Chondrocyte (in vitro differentiated cells): ENCODE measurements at regions not wholly inside any gene's neighbourhood (a gene's known extent, or its start where the extent isn't known, plus 50 kb on each side); places are given as distances from the start of the nearest gene placed in this dataset.
A peak's percentile ranks its signal among the peaks of the same experiment; 100 is the strongest.
"Not testable (repeated sequence)": the region's sequence is repeated elsewhere in the genome, so short reads cannot be mapped to it uniquely, and the experiment has no call there.

Experiments
- DNase-seq: peaks from one replicate; pipeline ENCODE4 v3.0.0; 2021; ENCODE audit warnings: mixed read lengths, low spot score
- H3K27ac Mint-ChIP-seq: one replicate; pipeline ENCODE4 v1.8.0; 2021; ENCODE audit warnings: mild to moderate bottlenecking, moderate library complexity, mixed read lengths; ENCODE audit not compliant: unreplicated experiment
- H3K27me3 Mint-ChIP-seq: 2 replicates; pipeline ENCODE4 v1.8.0; 2021; ENCODE audit warnings: low read depth, mixed read lengths
- H3K36me3 Mint-ChIP-seq: 2 replicates; pipeline ENCODE4 v1.8.0; 2021; ENCODE audit warnings: low read depth, mixed read lengths
- H3K4me1 Mint-ChIP-seq: 2 replicates; pipeline ENCODE4 v1.8.0; 2021; ENCODE audit warnings: low read depth, mild to moderate bottlenecking, mixed read lengths
- H3K4me3 Mint-ChIP-seq: one replicate; pipeline ENCODE4 v1.8.0; 2021; ENCODE audit warnings: mild to moderate bottlenecking, moderate library complexity, mixed read lengths; ENCODE audit not compliant: unreplicated experiment
- H3K9me3 Mint-ChIP-seq: 2 replicates; pipeline ENCODE4 v1.8.0; 2021; ENCODE audit warnings: low read depth, mixed read lengths
- CTCF ChIP-seq: fragments of 200-600 bp; sonication (generic); IDR thresholded peaks from 2 replicates; pipeline ENCODE4 v1.5.0; 2021; ENCODE audit warnings: antibody characterized with exemption, mild to moderate bottlenecking, moderate library complexity

DNA sequence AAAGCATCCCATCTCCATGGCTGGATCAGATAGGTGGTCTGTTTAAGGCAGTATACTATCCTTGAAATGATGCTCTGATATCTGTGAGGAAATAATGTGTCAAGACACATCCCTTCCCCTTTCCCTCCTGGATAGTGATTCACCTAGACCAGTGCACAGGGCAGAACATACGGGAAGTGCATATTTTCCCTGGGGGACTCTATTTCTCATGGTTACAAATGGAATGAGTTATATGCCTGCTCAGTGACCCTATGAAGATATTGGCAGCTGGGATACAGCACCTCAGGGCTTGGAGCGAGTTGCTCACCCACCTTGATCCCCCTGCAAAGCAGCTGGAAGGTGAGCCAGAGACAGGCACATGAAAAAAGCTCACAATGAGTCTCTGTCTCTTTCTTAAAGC is 67.5 kb upstream of the PRL start:
- H3K36me3 Mint-ChIP-seq = no peaks in the 10 kb centered on the region
- peaks cover 57% of the 10 kb centered on the region for H3K4me1 Mint-ChIP-seq
- DNase-seq = no peak
- H3K27ac Mint-ChIP-seq = peak overlapping the region; percentile 89
- H3K4me3 Mint-ChIP-seq = no peak overlapping the region
- no peaks in the 10 kb centered on the region for H3K27me3 Mint-ChIP-seq
- H3K9me3 Mint-ChIP-seq = peaks cover 4% of the 10 kb centered on the region
- TF ChIP-seq CTCF = no peak

DNA sequence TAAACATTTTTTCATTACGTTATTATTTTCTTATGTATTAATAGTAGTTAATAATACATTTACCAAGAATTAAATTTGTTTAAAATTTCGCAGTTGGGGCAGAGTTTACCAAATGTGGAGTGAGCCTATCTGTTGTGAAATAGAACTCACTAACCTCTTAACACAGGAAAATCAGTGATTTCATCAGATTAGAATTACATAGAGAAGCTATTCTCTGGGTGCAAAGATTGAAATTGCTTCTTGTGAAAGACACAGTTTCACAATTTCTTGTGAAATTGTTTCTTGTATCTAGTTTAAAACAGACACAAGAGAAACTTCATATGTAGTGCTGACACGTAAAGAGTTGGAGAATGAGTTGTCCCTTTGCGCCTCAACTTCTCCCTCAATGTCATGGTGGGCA is 69.4 kb upstream of the PRL start:
- no peak for DNase-seq

GRCh38 chr6:22367346-22367745 is 70.5 kb upstream of the PRL start:
- peak overlapping the region; percentile 89 for H3K27ac Mint-ChIP-seq
- no peak overlapping the region for H3K4me3 Mint-ChIP-seq
- H3K9me3 Mint-ChIP-seq = no peaks in the 10 kb centered on the region
- no peaks in the 10 kb centered on the region for H3K36me3 Mint-ChIP-seq
- TF ChIP-seq CTCF = no peak
- H3K27me3 Mint-ChIP-seq = no peaks in the 10 kb centered on the region
- peaks cover 58% of the 10 kb centered on the region for H3K4me1 Mint-ChIP-seq
- no peak for DNase-seq

More for the DNA sequence above, 69.4 kb upstream of the PRL start:
- H3K4me3 Mint-ChIP-seq = no peak overlapping the region
- H3K27me3 Mint-ChIP-seq = no peaks in the 10 kb centered on the region
- peaks cover 4% of the 10 kb centered on the region for H3K9me3 Mint-ChIP-seq
- H3K36me3 Mint-ChIP-seq = no peaks in the 10 kb centered on the region
- H3K4me1 Mint-ChIP-seq = peaks cover 59% of the 10 kb centered on the region
- TF ChIP-seq CTCF = no peak
- no peak overlapping the region for H3K27ac Mint-ChIP-seq

- H3K4me1 Mint-ChIP-seq = peaks cover 44% of the 10 kb centered on the region
- no peaks in the 10 kb centered on the region for H3K27me3 Mint-ChIP-seq
- peak overlapping the region; percentile 52 for H3K27ac Mint-ChIP-seq
- H3K36me3 Mint-ChIP-seq = no peaks in the 10 kb centered on the region
- no peak for DNase-seq
- no peak overlapping the region for H3K4me3 Mint-ChIP-seq
- no peaks in the 10 kb centered on the region for H3K9me3 Mint-ChIP-seq
- no peak for TF ChIP-seq CTCF
Measured at GRCh38 chr6:22368794-22369193, 72.0 kb upstream of the PRL start.

DNA sequence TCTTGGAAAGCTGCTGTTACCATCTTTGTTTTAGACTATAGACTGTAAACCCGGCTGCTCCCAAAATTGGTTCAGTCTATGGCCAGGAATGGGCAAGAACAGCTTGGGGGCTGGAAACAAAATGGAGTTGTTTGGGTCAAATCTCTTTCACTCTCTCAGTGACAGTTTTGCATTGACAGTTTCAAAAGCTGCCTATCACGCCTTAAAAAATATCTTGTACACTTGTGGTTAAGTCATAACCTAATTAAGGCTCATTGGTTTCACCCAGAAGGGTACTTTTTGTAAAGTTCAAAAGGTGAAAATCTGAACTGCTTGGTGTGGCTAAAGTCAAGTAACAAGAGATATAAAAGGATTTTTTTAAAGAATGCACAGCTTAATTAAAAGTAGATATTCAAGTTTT is 76.1 kb upstream of the PRL start:
- Mint-ChIP-seq H3K4me3 (no peak overlapping the region), H3K27me3 (no peaks in the 10 kb centered on the region)

DNA sequence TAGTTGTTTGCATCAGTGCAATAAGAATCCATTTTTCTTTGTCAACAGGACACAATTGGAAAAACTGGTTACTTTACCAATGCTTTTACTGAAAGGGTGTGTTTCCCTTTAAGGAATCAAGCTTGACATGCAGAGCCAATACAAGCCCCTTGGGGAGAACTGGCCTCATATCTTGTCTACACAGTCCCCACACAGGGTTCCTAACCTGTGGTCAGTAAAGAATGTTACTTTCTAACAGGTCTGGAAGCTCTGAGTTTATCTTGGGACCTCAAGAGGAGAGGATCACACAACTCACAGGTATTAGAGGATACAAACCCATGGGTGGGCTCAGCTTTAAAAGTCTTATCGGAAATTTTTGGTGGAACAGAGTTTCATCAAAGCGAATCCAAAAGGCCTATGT is 78.1 kb upstream of the PRL start:
- H3K9me3 Mint-ChIP-seq, H3K36me3 Mint-ChIP-seq, DNase-seq, H3K27ac Mint-ChIP-seq, H3K4me1 Mint-ChIP-seq, H3K27me3 Mint-ChIP-seq, H3K4me3 Mint-ChIP-seq: not testable (repeated sequence)

More for the DNA sequence above, 76.1 kb upstream of the PRL start:
- H3K9me3 Mint-ChIP-seq = peaks cover 5% of the 10 kb centered on the region
- H3K36me3 Mint-ChIP-seq = peaks cover 3% of the 10 kb centered on the region
- H3K27ac Mint-ChIP-seq = no peak overlapping the region
- DNase-seq = no peak
- TF ChIP-seq CTCF = no peak
- peaks cover 19% of the 10 kb centered on the region for H3K4me1 Mint-ChIP-seq

- not testable (repeated sequence) for H3K27ac Mint-ChIP-seq, H3K9me3 Mint-ChIP-seq, H3K36me3 Mint-ChIP-seq
Measured at GRCh38 chr6:22376293-22376692, 79.5 kb upstream of the PRL start.

DNA sequence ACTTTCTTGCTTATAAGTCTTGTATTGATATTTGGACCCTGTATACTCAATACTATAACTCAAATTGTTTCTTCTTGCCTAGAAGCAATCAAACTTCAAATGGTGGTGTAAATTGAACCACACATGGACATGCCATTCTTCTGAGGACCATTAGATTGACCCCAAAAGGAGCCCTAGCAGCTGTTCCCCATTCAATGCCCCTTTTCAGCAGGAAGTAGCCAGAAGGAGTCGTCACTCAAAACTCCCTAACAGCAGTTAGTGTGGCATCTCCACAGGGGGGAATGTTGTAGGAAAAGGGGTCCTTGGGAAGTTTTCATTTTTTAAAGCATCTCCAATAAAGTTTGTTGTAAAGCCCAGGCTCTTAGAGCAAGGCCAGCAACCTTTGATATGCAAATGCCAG is 81.7 kb upstream of the PRL start:
- H3K36me3 Mint-ChIP-seq, DNase-seq, H3K4me3 Mint-ChIP-seq, H3K4me1 Mint-ChIP-seq, H3K9me3 Mint-ChIP-seq, H3K27ac Mint-ChIP-seq, H3K27me3 Mint-ChIP-seq: not testable (repeated sequence)

More at GRCh38 chr6:22376293-22376692, 79.5 kb upstream of the PRL start:
- not testable (repeated sequence) for H3K4me3 Mint-ChIP-seq, DNase-seq, H3K27me3 Mint-ChIP-seq, H3K4me1 Mint-ChIP-seq
